CMK (cell line): ENCODE measurements at regions not wholly inside any gene's neighbourhood (a gene's known extent, or its start where the extent isn't known, plus 50 kb on each side); places are given as distances from the start of the nearest gene placed in this dataset.

ENCODE experiments used
- DNase-seq: peaks from one replicate; pipeline ENCODE4 v3.0.0-alpha.2; 2010; ENCODE audit warnings: low read depth

GRCh38 chr14:100381395-100382105 is 58.4 kb downstream of the SLC25A47 start:
- DNase-seq, result no peak

GRCh38 chr14:100382106-100382455 is 58.9 kb downstream of the SLC25A47 start:
- DNase-seq, result no peak

- DNase-seq, result no peak
Observed at GRCh38 chr14:100383727-100384158, 60.6 kb downstream of the SLC25A47 start.

GRCh38 chr14:100384277-100384676 is 61.1 kb downstream of the SLC25A47 start:
- no peak for DNase-seq

- no peak for DNase-seq
Observed at GRCh38 chr14:100384819-100385813, 62.0 kb downstream of the SLC25A47 start.

GRCh38 chr14:100386121-100386520 is 63.0 kb downstream of the SLC25A47 start:
- DNase-seq, result no peak

- DNase-seq, result no peak
Observed at GRCh38 chr14:100386846-100387245, 63.7 kb downstream of the SLC25A47 start.

- no peak for DNase-seq
Observed at GRCh38 chr14:100387450-100387849, 64.3 kb downstream of the SLC25A47 start.

GRCh38 chr14:100388103-100389054 is 65.2 kb downstream of the SLC25A47 start:
- DNase-seq, result no peak

GRCh38 chr14:100389497-100390104 is 66.5 kb downstream of the SLC25A47 start:
- no peak for DNase-seq

- DNase-seq, result no peak
Observed at GRCh38 chr14:100391173-100391572, 68.0 kb downstream of the SLC25A47 start.

- DNase-seq, result no peak
Observed at GRCh38 chr14:100391724-100392123, 68.6 kb downstream of the SLC25A47 start.

GRCh38 chr14:100392356-100392755 is 69.2 kb downstream of the SLC25A47 start:
- DNase-seq, result no peak

GRCh38 chr14:100393362-100393761 is 70.2 kb downstream of the SLC25A47 start:
- no peak for DNase-seq

- DNase-seq, result no peak
Observed at GRCh38 chr14:100393906-100394732, 71.0 kb downstream of the SLC25A47 start.

GRCh38 chr14:100394886-100395672 is 71.9 kb downstream of the SLC25A47 start:
- no peak for DNase-seq

GRCh38 chr14:100396266-100396795 is 73.2 kb downstream of the SLC25A47 start:
- DNase-seq, result no peak

- no peak for DNase-seq
Observed at GRCh38 chr14:100397005-100397404, 73.9 kb downstream of the SLC25A47 start.

- DNase-seq, result no peak
Observed at GRCh38 chr14:100398044-100398443, 74.9 kb downstream of the SLC25A47 start.
